HL-60 (cell line): ENCODE measurements at regions not wholly inside any gene's neighbourhood (a gene's known extent, or its start where the extent isn't known, plus 50 kb on each side); places are given as distances from the start of the nearest gene placed in this dataset.

Source experiments
- CTCF ChIP-seq: IDR thresholded peaks from one replicate; pipeline ENCODE4 v1.5.1; 2011; ENCODE audit warnings: low read length, control low read depth, inconsistent platforms; ENCODE audit not compliant: insufficient read depth
- POLR2AphosphoS5 ChIP-seq: IDR thresholded peaks from 2 replicates; pipeline ENCODE4 v1.6.1; 2012; ENCODE audit warnings: low read depth
- SPI1 ChIP-seq: IDR thresholded peaks from 2 replicates; pipeline ENCODE4 v1.6.1; 2012; ENCODE audit warnings: low read depth, mild to moderate bottlenecking, borderline replicate concordance

- no peak for TF ChIP-seq CTCF
- no peak for TF ChIP-seq POLR2AphosphoS5
- TF ChIP-seq SPI1: no peak
Measured at GRCh38 chr6:5936631-5937030, 70.1 kb downstream of the NRN1 start.
